WTC11 (cell line): ENCODE measurements at regions not wholly inside any gene's neighbourhood (a gene's known extent, or its start where the extent isn't known, plus 50 kb on each side); places are given as distances from the start of the nearest gene placed in this dataset.

Experiments used
- ATAC-seq: fragments of 200-7000 bp; cut with Tn5 transposase; 2 replicates; pipeline ENCODE4 v1.10.0; 2021; ENCODE audit warnings: mild to moderate bottlenecking, moderate library complexity
- CTCF ChIA-PET: fragments of 300-600 bp; sonication (Branson Sonifier 250); formaldehyde crosslinking; loops from one replicate; lab custom pipeline; 2021; ENCODE audit warnings: antibody characterized with exemption; lab: Charles Lee
- POLR2A ChIA-PET: fragments of 350-600 bp; sonication (Branson Sonifier 250); formaldehyde crosslinking; loops from one replicate; lab custom pipeline; 2021; ENCODE audit warnings: antibody characterized with exemption; lab: Charles Lee
- DNase-seq: peaks from one replicate; pipeline ENCODE4 v3.0.0; 2021; ENCODE audit warnings: low spot score
- H3K27ac Mint-ChIP-seq: 2 replicates; pipeline ENCODE4 v1.8.0; 2021; ENCODE audit warnings: mixed read lengths
- H3K27me3 Mint-ChIP-seq: 2 replicates; pipeline ENCODE4 v1.8.0; 2021; ENCODE audit warnings: low read depth, mild to moderate bottlenecking, moderate library complexity, mixed read lengths
- H3K36me3 Mint-ChIP-seq: 2 replicates; pipeline ENCODE4 v1.8.0; 2021; ENCODE audit warnings: mixed read lengths
- H3K4me1 Mint-ChIP-seq: 2 replicates; pipeline ENCODE4 v1.8.0; 2022; ENCODE audit warnings: mixed read lengths
- H3K4me3 Mint-ChIP-seq: 2 replicates; pipeline ENCODE4 v1.8.0; 2021; ENCODE audit warnings: mild to moderate bottlenecking, moderate library complexity, mixed read lengths
- H3K9me3 Mint-ChIP-seq: 2 replicates; pipeline ENCODE4 v1.8.0; 2021; ENCODE audit warnings: mixed read lengths
- ATF1 ChIP-seq: sonication (generic); formaldehyde crosslinking; IDR thresholded peaks from 2 replicates; pipeline ENCODE4 v1.8.1; 2023; ENCODE audit warnings: mild to moderate bottlenecking, moderate library complexity, missing genetic modification reagents
- CREM ChIP-seq: sonication (generic); formaldehyde crosslinking; IDR thresholded peaks from 2 replicates; pipeline ENCODE4 v1.8.1; 2022; ENCODE audit warnings: mild to moderate bottlenecking, missing genetic modification reagents, moderate library complexity
- ETV6 ChIP-seq: sonication (generic); formaldehyde crosslinking; IDR thresholded peaks from 2 replicates; pipeline ENCODE4 v1.8.1; 2022; ENCODE audit warnings: mild to moderate bottlenecking, missing genetic modification reagents
- FOXK1 ChIP-seq: sonication (generic); formaldehyde crosslinking; IDR thresholded peaks from 2 replicates; pipeline ENCODE4 v1.8.0; 2022; ENCODE audit warnings: mild to moderate bottlenecking, moderate library complexity, missing genetic modification reagents
- FOXP1 ChIP-seq: sonication (generic); formaldehyde crosslinking; IDR thresholded peaks from 2 replicates; pipeline ENCODE4 v1.8.0; 2022; ENCODE audit warnings: missing genetic modification reagents, mild to moderate bottlenecking, moderate library complexity, borderline replicate concordance
- NR2C2 ChIP-seq: sonication (generic); formaldehyde crosslinking; IDR thresholded peaks from 2 replicates; pipeline ENCODE4 v1.8.0; 2022; ENCODE audit warnings: mild to moderate bottlenecking, missing genetic modification reagents
- NR3C1 ChIP-seq: sonication (generic); formaldehyde crosslinking; conservative IDR thresholded peaks from 2 replicates; pipeline ENCODE4 v1.8.1; 2023; ENCODE audit warnings: low read depth, mild to moderate bottlenecking, missing genetic modification reagents
- OVOL2 ChIP-seq: fragments of 250-450 bp; sonication (Bioruptor Pico); IDR thresholded peaks from 2 replicates; pipeline ENCODE4 v1.9.0; 2021; ENCODE audit warnings: mild to moderate bottlenecking, borderline replicate concordance
- SMAD3 ChIP-seq: sonication (generic); formaldehyde crosslinking; IDR thresholded peaks from 2 replicates; pipeline ENCODE4 v1.8.0; 2022; ENCODE audit warnings: missing genetic modification reagents, mild to moderate bottlenecking, borderline replicate concordance
- SMAD4 ChIP-seq: sonication (generic); formaldehyde crosslinking; IDR thresholded peaks from 2 replicates; pipeline ENCODE4 v1.8.0; 2022; ENCODE audit warnings: mild to moderate bottlenecking, missing genetic modification reagents
- TCF7 ChIP-seq: sonication (generic); formaldehyde crosslinking; IDR thresholded peaks from 2 replicates; pipeline ENCODE4 v1.8.0; 2022; ENCODE audit warnings: mild to moderate bottlenecking, low read depth, missing genetic modification reagents, moderate library complexity
- TEAD4 ChIP-seq: sonication (generic); formaldehyde crosslinking; IDR thresholded peaks from 2 replicates; pipeline ENCODE4 v1.8.0; 2022; ENCODE audit warnings: mild to moderate bottlenecking, missing genetic modification reagents
- TP53 ChIP-seq: sonication (generic); formaldehyde crosslinking; IDR thresholded peaks from 2 replicates; pipeline ENCODE4 v1.8.1; 2023; ENCODE audit warnings: mild to moderate bottlenecking, missing genetic modification reagents
- ZNF219 ChIP-seq: sonication (generic); formaldehyde crosslinking; IDR thresholded peaks from 2 replicates; pipeline ENCODE4 v1.8.0; 2023; ENCODE audit warnings: missing genetic modification reagents, mild to moderate bottlenecking, borderline replicate concordance
- ZNF232 ChIP-seq: sonication (generic); formaldehyde crosslinking; IDR thresholded peaks from 2 replicates; pipeline ENCODE4 v1.8.0; 2022; ENCODE audit warnings: mild to moderate bottlenecking, missing genetic modification reagents
- ZNF416 ChIP-seq: fragments of 250-450 bp; sonication (Bioruptor Pico); IDR thresholded peaks from 2 replicates; pipeline ENCODE4 v1.9.0; 2021; ENCODE audit warnings: mild to moderate bottlenecking, inconsistent platforms
- ZNF671 ChIP-seq: fragments of 250-450 bp; sonication (Bioruptor Pico); IDR thresholded peaks from 2 replicates; pipeline ENCODE4 v1.8.0; 2021; ENCODE audit warnings: mild to moderate bottlenecking
- TF ChIP-seq, protein P1 (sequence below): fragments of 250-450 bp; sonication (Bioruptor Pico); conservative IDR thresholded peaks from 2 replicates; pipeline ENCODE4 v1.9.0; 2021; ENCODE audit warnings: mild to moderate bottlenecking
- TF ChIP-seq, protein P2 (sequence below): fragments of 250-450 bp; sonication (Bioruptor Pico); IDR thresholded peaks from 2 replicates; pipeline ENCODE4 v1.9.0; 2021; ENCODE audit warnings: moderate library complexity, mild to moderate bottlenecking, inconsistent platforms, borderline replicate concordance
- TF ChIP-seq, protein P3 (sequence below): fragments of 200-600 bp; IDR thresholded peaks from 2 replicates; pipeline ENCODE4 v1.8.0; 2022; ENCODE audit warnings: antibody characterized with exemption
- TF ChIP-seq, protein P4 (sequence below): fragments of 250-450 bp; sonication (Bioruptor Pico); IDR thresholded peaks from 2 replicates; pipeline ENCODE4 v1.8.0; 2021; ENCODE audit warnings: mild to moderate bottlenecking

DNA sequence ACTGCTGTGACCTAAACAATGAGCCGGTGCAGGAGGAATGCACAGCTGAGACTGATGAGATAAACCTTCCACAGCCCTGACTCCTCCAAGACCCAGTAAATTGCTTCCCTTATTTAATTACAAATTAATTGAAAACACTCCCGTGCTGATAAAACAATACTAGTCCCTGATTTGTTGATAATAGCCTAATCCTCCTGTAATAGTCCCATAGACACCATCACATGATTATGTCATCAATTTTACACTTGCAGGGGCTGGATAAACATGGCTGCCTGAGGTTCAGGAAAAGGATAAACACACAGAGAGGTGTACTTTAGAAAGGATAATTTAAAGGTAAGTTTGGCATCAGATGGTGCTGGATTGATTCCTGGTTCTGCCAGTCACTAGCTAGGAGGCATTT lies 84.6 kb upstream of the SPAG17 start (continued):
- TF ChIP-seq, protein P1, sequence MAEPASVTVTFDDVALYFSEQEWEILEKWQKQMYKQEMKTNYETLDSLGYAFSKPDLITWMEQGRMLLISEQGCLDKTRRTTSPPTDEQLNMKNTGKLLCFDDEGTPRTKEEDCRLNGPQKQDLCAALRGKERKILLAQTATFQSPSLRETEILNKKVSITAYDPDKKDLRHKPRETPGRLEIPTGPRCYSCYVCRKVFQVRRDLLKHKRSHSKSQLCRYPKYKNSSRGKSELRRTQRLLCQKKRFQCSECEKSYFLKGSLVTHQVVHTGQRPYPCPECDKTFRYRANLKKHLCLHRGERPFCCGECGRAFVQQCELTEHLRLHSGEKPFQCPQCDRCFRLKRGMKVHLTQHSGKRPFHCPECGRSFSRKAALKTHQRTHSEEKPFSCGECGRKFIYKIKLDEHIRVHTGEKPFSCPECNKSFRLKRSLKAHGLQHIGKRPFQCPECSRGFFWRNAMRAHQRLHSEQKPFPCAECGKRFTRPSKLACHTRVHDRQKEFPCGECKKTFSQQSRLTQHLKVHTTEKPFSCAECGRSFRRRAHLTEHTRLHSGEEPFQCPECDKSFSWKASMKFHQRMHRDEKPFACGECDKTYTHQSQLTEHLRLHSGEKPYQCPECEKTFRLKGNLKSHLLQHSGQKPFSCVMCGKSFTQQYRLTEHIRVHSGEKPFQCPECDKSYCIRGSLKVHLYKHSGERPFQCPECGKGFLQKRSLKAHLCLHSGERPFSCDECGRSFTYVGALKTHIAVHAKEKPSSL (CRISPR knock-in tag), result no peak
- TF ChIP-seq TP53 (CRISPR knock-in tag), result no peak

DNA sequence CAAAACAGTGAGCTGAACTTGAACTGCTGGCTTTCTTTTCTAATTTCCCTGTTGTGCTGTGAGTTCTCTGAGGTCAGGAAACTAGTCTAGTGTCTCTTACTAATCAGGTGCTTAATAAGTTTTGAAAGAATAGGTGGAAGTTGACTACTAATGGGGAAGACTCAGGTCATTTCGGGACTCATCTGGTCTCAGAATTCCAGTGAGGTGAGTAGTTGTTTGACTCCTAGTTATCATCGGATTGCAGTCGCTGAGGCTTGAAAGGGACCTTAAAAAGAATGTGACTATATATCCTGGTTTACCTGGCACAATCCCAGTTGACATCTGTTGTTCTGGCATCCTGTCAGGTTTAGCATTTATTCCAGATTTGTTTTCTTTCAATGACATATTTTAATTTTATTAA lies 81.4 kb upstream of the SPAG17 start:
- no peaks in the 10 kb centered on the region for H3K27me3 Mint-ChIP-seq
- CTCF ChIA-PET, result no interaction called here
- POLR2A ChIA-PET, result no interaction called here
- H3K9me3 Mint-ChIP-seq, result no peaks in the 10 kb centered on the region
- H3K36me3 Mint-ChIP-seq, result no peaks in the 10 kb centered on the region
- DNase-seq (no peak), ATAC-seq (no peak)
- H3K4me1 Mint-ChIP-seq, result peaks cover 7% of the 10 kb centered on the region
- no peak overlapping the region for H3K27ac Mint-ChIP-seq
- H3K4me3 Mint-ChIP-seq, result no peak overlapping the region
- TF ChIP-seq FOXP1 (no peak), ZNF671 (no peak), ZNF219 (CRISPR knock-in tag) (no peak), NR3C1 (no peak), SMAD3 (CRISPR knock-in tag) (no peak), TCF7 (CRISPR knock-in tag) (no peak), CREM (CRISPR knock-in tag) (no peak), ATF1 (CRISPR knock-in tag) (no peak), OVOL2 (CRISPR knock-in tag) (no peak), SMAD4 (CRISPR knock-in tag) (no peak), ZNF232 (CRISPR knock-in tag) (no peak), NR2C2 (CRISPR knock-in tag) (no peak), TEAD4 (CRISPR knock-in tag) (no peak)
- TF ChIP-seq, protein P2, sequence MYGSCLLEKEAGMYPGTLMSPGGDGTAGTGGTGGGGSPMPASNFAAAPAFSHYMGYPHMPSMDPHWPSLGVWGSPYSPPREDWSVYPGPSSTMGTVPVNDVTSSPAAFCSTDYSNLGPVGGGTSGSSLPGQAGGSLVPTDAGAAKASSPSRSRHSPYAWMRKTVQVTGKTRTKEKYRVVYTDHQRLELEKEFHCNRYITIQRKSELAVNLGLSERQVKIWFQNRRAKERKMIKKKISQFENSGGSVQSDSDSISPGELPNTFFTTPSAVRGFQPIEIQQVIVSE (CRISPR knock-in tag), result no peak
- TF ChIP-seq, protein P3, sequence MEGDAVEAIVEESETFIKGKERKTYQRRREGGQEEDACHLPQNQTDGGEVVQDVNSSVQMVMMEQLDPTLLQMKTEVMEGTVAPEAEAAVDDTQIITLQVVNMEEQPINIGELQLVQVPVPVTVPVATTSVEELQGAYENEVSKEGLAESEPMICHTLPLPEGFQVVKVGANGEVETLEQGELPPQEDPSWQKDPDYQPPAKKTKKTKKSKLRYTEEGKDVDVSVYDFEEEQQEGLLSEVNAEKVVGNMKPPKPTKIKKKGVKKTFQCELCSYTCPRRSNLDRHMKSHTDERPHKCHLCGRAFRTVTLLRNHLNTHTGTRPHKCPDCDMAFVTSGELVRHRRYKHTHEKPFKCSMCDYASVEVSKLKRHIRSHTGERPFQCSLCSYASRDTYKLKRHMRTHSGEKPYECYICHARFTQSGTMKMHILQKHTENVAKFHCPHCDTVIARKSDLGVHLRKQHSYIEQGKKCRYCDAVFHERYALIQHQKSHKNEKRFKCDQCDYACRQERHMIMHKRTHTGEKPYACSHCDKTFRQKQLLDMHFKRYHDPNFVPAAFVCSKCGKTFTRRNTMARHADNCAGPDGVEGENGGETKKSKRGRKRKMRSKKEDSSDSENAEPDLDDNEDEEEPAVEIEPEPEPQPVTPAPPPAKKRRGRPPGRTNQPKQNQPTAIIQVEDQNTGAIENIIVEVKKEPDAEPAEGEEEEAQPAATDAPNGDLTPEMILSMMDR, result no peak
- TF ChIP-seq, protein P4, sequence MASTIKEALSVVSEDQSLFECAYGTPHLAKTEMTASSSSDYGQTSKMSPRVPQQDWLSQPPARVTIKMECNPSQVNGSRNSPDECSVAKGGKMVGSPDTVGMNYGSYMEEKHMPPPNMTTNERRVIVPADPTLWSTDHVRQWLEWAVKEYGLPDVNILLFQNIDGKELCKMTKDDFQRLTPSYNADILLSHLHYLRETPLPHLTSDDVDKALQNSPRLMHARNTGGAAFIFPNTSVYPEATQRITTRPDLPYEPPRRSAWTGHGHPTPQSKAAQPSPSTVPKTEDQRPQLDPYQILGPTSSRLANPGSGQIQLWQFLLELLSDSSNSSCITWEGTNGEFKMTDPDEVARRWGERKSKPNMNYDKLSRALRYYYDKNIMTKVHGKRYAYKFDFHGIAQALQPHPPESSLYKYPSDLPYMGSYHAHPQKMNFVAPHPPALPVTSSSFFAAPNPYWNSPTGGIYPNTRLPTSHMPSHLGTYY (CRISPR knock-in tag), result no peak

DNA sequence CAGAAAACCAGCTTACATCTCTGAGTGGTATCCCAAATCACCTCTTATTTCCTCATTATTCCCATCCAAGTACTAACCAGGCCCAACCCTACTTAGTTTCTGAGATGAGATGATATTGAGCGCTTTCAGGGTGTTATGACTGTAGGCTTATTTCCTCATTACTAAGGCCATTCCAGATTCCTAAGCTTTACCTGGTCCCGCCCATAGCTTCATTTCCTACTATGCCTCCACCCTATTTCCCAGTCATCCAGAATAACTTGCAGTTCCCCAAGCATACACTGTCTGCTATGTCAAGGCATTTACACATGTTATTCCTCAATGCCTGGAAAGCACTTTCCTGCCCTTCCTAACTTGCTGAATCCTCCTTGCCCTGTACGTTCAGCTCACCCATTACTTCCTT lies 79.3 kb upstream of the SPAG17 start:
- no peak overlapping the region for H3K27ac Mint-ChIP-seq
- no peaks in the 10 kb centered on the region for H3K36me3 Mint-ChIP-seq
- ATAC-seq (no peak), DNase-seq (no peak)
- TF ChIP-seq ETV6 (CRISPR knock-in tag) (no peak), FOXK1 (no peak), ZNF416 (CRISPR knock-in tag) (no peak)
- no peaks in the 10 kb centered on the region for H3K9me3 Mint-ChIP-seq
- H3K27me3 Mint-ChIP-seq, result no peaks in the 10 kb centered on the region
- no peak overlapping the region for H3K4me3 Mint-ChIP-seq
- ChIA-PET CTCF (no interaction called here), POLR2A (no interaction called here)
- peaks cover 7% of the 10 kb centered on the region for H3K4me1 Mint-ChIP-seq
